Muscle layer of colon (tissue), 2 donors: ENCODE measurements at regions not wholly inside any gene's neighbourhood (a gene's known extent, or its start where the extent isn't known, plus 50 kb on each side); places are given as distances from the start of the nearest gene placed in this dataset.

ENCODE experiments used
- H3K27ac ChIP-seq: one replicate; pipeline ENCODE4 v1.7.0; 2013; ENCODE audit warnings: low read depth, mild to moderate bottlenecking, low read length, moderate library complexity
- H3K27me3 ChIP-seq, 2 donors: one replicate each; pipeline ENCODE4 v1.7.0; 2013; ENCODE audit warnings: low read length in 2 of 2, mild to moderate bottlenecking in 2 of 2; ENCODE audit not compliant: insufficient read depth in 2 of 2, control insufficient read depth in 1 of 2
- H3K36me3 ChIP-seq: one replicate; pipeline ENCODE4 v1.7.0; 2013; ENCODE audit warnings: mild to moderate bottlenecking, low read length; ENCODE audit not compliant: insufficient read depth
- H3K4me1 ChIP-seq: one replicate; pipeline ENCODE4 v1.7.0; 2013; ENCODE audit warnings: mild to moderate bottlenecking, low read length; ENCODE audit not compliant: insufficient read depth
- H3K4me3 ChIP-seq, 2 donors: one replicate each; pipeline ENCODE4 v1.7.0; 2013; ENCODE audit warnings: low read length in 2 of 2, low read depth in 1 of 2, mild to moderate bottlenecking in 1 of 2, moderate library complexity in 1 of 2
- H3K9ac ChIP-seq: one replicate; pipeline ENCODE4 v1.7.0; 2013; ENCODE audit warnings: low read length
- H3K9me3 ChIP-seq: one replicate; pipeline ENCODE4 v1.7.0; 2013; ENCODE audit warnings: mild to moderate bottlenecking, low read length
- donor health status: abdominal sarcoma.
- donor health status: Adenocarcinoma of cecum.

DNA sequence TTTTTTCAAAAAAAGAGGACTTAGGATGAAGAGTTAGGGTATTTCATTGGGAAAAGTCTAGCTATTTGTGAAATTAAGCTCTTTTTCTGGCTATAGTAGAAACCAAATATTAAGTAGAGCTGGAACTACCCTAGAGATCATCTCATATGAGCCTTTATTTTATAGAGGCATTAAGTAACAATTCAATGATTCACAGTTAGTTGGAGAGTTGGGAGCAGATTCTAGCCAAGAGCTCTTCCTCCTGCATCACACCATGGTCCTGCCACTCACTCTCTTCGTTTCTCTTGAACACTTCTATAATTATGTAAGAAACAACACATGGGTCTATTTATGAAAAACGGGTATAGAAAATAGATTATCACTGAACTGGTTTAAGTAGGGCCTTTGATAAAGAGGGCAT is 76.1 kb upstream of the ANK3 start:
- no peak overlapping the region for H3K9ac ChIP-seq
- no peaks in the 10 kb centered on the region for H3K36me3 ChIP-seq
- no peaks in the 10 kb centered on the region for H3K9me3 ChIP-seq
- H3K27me3 ChIP-seq: no peaks in the 10 kb centered on the region
- H3K4me3 ChIP-seq: no peak overlapping the region
- H3K4me1 ChIP-seq: no peaks in the 10 kb centered on the region
- H3K27ac ChIP-seq: no peak overlapping the region

DNA sequence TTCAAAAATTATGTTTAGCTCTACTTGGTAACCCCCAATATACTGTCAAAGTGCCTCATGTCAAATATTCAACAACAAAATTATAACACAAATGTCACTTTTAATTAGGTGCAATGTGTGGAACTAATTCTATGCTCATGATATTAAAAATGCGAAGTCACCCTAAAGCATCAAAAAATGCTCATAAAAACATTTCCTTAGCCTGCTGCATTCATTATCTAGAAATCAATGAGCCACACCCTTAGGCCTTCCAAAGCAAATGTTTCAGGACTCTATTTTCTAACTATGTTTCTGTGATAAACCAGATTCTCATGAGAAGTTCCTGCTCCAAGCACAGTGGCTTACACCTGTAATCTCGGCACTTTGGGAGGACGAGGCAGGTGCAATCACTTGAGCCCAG is 75.0 kb upstream of the ANK3 start:
- Histone ChIP-seq H3K27me3 (no peaks in the 10 kb centered on the region), H3K36me3 (no peaks in the 10 kb centered on the region), H3K9ac (no peak overlapping the region), H3K4me1 (no peaks in the 10 kb centered on the region), H3K9me3 (no peaks in the 10 kb centered on the region), H3K4me3 (no peak overlapping the region), H3K27ac (no peak overlapping the region)

DNA sequence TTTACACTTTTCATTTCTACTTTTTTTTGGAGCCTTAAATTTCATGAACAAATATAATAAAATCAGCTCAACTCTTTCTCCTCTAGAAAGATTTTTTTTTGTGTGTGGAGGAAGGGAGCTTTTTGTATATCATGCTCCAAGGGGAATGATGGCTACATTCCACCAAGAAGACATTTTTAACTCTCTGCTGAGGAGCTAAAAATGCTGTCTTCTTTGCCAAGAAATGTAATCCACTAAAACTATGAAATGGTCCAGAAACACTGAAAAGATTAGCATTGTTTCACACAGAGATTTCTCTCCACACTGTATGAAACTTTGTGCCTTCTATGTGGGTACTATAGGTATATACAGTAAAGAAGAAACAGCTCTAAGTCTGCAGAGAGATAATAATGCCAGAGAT is 74.1 kb upstream of the ANK3 start:
- Histone ChIP-seq H3K9me3 (no peaks in the 10 kb centered on the region), H3K27me3 (no peaks in the 10 kb centered on the region), H3K36me3 (no peaks in the 10 kb centered on the region), H3K27ac (no peak overlapping the region), H3K9ac (no peak overlapping the region), H3K4me3 (no peak overlapping the region), H3K4me1 (no peaks in the 10 kb centered on the region)

DNA sequence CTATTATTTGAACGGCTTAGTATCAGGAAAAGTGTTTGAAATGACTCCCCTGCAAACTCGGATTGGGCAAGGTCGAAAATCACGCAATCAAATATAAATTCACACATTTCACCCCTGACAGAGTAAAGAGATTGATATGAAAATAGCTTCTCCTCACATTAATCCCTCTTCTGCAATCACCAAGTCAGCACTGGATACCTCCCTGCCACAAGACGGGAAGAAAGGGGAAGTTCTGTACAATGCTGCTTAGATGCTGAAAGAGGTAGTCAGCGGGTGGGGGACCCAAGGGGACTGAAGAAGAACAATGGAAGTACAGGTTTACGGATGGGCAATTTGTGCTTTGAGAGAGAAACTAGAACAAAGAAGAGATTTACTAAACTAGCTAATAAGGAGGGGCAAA is 72.0 kb upstream of the ANK3 start:
- Histone ChIP-seq H3K27me3 (no peaks in the 10 kb centered on the region), H3K27ac (no peak overlapping the region), H3K9me3 (no peaks in the 10 kb centered on the region), H3K4me3 (no peak overlapping the region), H3K36me3 (no peaks in the 10 kb centered on the region), H3K9ac (no peak overlapping the region), H3K4me1 (no peaks in the 10 kb centered on the region)

DNA sequence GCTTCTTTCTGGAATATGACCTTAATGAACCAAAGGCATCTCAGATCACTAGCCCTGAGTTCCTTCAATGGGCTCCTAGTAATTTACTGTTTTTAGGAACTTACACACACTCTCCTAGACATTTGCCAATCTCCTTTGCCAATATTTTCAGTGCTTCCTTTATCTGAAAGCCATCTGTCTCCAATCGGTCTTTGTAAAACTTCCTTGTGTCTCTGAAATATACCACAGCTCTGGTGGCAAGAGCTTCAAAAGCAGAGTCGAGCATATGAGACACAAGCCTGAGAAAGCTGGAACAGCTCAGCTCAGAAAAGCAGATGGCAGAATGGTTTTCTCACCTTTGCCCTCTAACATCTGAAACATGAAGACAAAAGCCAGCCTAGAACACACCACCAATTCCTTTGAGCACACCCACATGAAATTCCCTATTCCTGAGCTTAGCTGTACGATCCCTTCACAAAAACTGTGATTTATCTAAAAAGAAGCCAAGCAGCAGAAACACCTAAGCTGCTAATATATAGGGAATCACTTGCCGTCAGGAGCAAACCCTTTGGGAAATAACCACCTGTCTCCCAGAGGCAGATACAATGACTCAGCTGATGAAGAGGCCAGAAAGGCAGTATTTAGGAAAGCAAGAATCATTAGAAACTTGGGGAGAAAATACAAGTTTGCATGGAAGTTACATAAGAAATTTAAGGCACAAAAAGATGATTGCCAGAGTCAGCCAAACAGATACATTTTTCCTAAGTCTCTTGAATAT is 70.2 kb upstream of the ANK3 start:
- Histone ChIP-seq H3K27ac (no peak overlapping the region), H3K27me3 (no peaks in the 10 kb centered on the region), H3K9me3 (no peaks in the 10 kb centered on the region), H3K36me3 (no peaks in the 10 kb centered on the region), H3K4me3 (no peak overlapping the region), H3K9ac (no peak overlapping the region), H3K4me1 (no peaks in the 10 kb centered on the region)

DNA sequence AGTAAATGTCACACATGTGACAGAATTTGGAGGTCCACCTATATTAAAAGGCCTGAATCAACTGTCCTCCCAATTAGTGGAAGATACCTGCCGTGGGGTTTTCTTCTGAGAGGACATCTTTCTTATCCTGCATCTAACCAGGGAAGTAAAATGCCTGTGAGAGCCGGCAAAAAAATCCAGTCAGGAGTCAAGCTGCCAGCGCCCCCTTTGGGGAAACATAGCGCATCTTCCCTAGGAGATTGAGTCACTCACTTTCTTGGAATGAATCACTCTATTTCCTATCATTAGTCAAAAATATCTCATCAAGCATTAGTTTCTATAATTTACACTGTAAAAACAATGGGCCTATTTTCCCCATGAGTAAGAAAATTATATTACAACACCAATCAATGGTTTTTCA is 66.4 kb upstream of the ANK3 start:
- H3K9ac ChIP-seq: no peak overlapping the region
- no peaks in the 10 kb centered on the region for H3K9me3 ChIP-seq
- H3K4me3 ChIP-seq: no peak overlapping the region
- no peak overlapping the region for H3K27ac ChIP-seq
- no peaks in the 10 kb centered on the region for H3K36me3 ChIP-seq
- peaks cover 5% of the 10 kb centered on the region for H3K4me1 ChIP-seq
- H3K27me3 ChIP-seq: no peaks in the 10 kb centered on the region

DNA sequence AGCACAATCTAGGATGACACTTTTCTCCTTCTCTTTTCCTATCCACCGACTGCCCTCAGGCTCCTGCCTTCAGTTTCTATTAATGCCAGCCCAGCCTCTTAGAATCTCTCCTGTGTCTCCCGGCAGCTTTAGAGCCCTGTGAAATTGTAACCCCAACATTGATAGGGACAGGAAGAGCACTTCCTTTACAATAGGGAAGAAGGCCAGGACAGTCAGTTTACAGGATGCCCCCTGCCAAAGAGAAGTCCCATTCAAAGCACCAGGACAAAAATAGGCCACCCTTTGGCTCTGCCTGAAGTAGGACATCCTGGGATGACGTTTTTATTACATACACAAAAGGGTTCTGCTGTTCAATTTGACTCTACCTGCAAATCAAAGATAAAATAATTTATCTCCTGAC is 64.7 kb upstream of the ANK3 start:
- H3K9ac ChIP-seq: no peak overlapping the region
- H3K27ac ChIP-seq: no peak overlapping the region

DNA sequence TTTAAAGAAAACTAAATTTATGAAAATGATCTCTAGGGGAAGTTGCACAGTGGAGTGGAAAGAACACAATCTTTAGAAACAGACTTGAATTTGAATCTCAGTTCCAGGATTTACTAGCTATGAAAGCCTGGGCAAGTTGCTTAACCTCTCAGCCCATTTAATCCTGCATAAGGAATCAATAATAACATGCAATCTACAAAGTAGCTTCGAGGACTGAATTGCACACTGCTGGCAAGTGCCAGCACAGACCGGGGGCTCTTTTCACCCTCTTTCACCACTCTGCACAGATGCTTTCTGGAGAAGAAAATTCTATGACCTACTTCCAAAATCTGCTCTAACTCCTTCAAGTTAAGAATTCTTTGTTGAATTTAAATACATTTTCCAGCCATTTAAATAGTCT is 63.4 kb upstream of the ANK3 start:
- H3K4me1 ChIP-seq: peaks cover 5% of the 10 kb centered on the region
- no peaks in the 10 kb centered on the region for H3K9me3 ChIP-seq
- H3K4me3 ChIP-seq: no peak overlapping the region
- H3K27ac ChIP-seq: no peak overlapping the region
- no peaks in the 10 kb centered on the region for H3K27me3 ChIP-seq
- no peaks in the 10 kb centered on the region for H3K36me3 ChIP-seq
- H3K9ac ChIP-seq: no peak overlapping the region

More for the DNA sequence above, 64.7 kb upstream of the ANK3 start:
- Histone ChIP-seq H3K36me3 (no peaks in the 10 kb centered on the region), H3K27me3 (no peaks in the 10 kb centered on the region), H3K4me3 (no peak overlapping the region), H3K9me3 (no peaks in the 10 kb centered on the region), H3K4me1 (peaks cover 5% of the 10 kb centered on the region)

DNA sequence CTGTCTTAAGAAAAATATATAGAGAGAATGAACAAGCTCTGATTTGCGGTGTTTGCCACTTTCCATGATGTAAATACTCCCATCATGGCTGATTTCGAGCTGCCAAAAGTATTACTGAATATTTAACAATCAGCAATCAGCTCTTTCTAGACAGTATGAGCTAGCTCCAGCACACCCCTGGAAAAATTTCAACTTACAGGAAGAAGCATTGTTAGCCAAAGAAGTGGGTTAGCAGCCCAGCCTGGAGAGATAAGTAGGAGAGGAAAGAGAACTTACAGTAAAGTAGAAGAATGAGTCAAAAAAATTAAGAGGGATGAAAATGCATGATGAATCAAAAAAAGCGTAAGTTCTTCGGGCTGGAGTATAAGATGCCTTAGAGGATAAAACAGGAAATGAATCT is 60.6 kb upstream of the ANK3 start:
- H3K4me3 ChIP-seq: no peak overlapping the region
- no peak overlapping the region for H3K27ac ChIP-seq
- peaks cover 18% of the 10 kb centered on the region for H3K4me1 ChIP-seq
- no peaks in the 10 kb centered on the region for H3K27me3 ChIP-seq
- no peaks in the 10 kb centered on the region for H3K36me3 ChIP-seq
- no peak overlapping the region for H3K9ac ChIP-seq
- H3K9me3 ChIP-seq: no peaks in the 10 kb centered on the region

DNA sequence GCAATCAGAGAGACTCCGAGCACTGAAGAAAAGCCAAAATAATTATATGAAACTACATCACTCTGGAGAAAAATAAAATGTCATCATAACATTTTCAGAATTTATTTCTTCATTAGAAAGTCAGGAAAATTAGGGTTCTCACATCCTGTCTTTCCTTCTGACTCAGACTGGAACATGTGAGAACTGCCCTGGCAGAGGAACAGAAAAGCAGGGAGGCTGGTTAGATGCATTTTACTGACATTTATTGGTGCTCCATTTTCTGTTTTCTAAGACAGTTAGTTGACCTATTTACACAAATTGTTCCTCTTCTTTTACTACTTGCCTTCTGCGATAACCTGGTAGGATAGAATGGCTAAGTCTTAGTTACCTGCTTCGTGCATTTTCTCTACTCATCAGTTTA is 58.6 kb upstream of the ANK3 start:
- Histone ChIP-seq H3K27ac (no peak overlapping the region), H3K4me1 (peaks cover 13% of the 10 kb centered on the region), H3K36me3 (no peaks in the 10 kb centered on the region), H3K9me3 (no peaks in the 10 kb centered on the region), H3K27me3 (no peaks in the 10 kb centered on the region), H3K4me3 (no peak overlapping the region), H3K9ac (no peak overlapping the region)

DNA sequence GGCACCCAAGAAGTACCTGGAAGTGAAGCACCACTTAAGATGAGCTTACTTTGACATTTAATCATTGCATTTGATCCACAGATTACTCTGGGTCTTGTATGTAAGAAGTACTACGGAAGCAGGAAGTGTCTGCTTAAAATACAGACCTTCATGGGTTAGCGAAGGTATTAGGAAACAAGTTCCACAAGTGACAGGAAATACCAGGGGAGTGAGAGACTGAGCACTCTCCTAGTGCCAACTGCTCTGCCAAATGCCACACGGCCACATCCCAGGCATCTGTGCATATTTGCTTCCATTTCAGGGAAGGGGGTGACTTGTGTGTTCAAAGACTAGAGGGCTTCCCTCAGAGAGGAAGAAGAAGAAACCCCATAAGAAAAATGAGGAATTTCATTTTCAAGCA is 57.2 kb upstream of the ANK3 start:
- Histone ChIP-seq H3K27me3 (no peaks in the 10 kb centered on the region), H3K4me3 (no peak overlapping the region), H3K36me3 (no peaks in the 10 kb centered on the region), H3K27ac (no peak overlapping the region), H3K9me3 (no peaks in the 10 kb centered on the region), H3K4me1 (peaks cover 13% of the 10 kb centered on the region), H3K9ac (no peak overlapping the region)

DNA sequence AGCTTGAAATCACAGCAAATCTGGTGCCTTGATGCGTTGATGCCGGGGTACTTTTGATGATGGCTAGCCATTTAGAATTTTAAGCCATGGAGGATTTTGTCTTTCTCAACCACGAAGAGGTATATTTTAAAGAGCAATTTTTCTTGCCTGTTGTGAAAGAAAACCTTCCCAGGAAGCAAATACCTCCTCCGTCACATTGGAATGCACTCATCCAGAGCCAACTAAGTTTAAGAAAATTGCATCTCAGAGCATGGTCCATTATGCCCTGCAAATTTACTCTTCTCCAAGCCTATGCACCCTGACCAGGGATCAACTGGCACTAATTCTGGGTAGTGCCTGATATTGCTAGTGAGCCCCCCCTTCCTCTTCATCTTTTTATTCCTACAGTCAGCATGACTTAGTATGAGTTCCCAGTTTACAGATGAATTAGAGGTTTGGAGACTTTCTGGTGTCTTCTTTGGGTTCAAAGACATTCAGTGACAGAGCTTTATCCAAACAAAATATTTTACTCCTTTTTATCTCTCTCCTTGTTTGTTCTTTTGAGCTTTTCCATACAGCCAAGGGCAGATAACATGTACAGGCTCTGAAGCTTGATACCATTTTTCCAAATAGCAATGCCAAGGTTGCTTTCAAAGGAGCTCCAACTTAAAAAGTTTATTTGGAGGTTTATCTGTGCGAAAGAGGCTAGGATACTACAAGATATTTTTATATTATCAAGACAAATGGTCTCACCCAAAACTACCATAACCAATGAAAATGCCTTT is 56.6 kb upstream of the ANK3 start:
- no peak overlapping the region for H3K27ac ChIP-seq
- H3K4me1 ChIP-seq: peaks cover 13% of the 10 kb centered on the region
- no peaks in the 10 kb centered on the region for H3K36me3 ChIP-seq
- H3K9ac ChIP-seq: no peak overlapping the region
- no peak overlapping the region for H3K4me3 ChIP-seq
- H3K9me3 ChIP-seq: no peaks in the 10 kb centered on the region
- no peaks in the 10 kb centered on the region for H3K27me3 ChIP-seq
